ENCODE measurements at regions not wholly inside any gene's neighbourhood (a gene's known extent, or its start where the extent isn't known, plus 50 kb on each side); places are given as distances from the start of the nearest gene placed in this dataset.

DNA sequence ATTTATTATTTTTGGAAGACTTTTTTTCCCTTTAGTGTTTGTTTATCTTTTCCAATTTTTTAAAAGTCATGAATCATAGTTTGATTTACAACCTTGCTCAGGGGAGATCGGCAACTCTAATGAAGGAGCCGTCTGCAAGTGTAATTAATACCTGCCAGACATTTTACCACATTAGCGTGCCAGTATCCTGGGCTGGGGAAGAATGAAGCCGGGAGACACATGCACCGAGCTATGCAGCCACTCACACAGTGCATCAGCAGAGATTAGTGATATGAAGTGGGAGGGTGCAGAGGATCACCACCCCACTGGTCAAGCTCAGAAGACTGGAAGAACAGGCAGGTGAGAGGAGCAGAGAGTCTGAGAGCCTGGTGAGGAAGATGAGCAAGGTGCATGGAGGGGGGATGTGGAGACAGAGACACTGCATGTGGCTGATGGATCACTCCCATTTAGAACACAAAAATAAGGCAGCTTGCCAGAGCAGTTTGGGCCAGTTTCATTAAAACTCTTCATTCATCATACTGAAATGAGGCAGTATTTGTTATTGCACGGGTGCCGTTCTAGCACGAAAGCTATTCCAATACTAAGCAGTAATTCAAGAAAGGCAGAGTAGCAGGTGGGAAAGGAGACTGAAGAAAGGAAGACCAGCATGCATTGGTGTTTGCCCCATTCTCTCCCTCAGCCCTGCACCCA is 821.6 kb downstream of the TUSC7 start:
- no peak overlapping the region for H3K4me3 ChIP-seq
- H3K4me1 ChIP-seq = no peaks in the 10 kb centered on the region
- H3K27ac ChIP-seq = no peak overlapping the region
- intact Hi-C loops (cut with DNase I) = no loop called here
- no peaks in the 10 kb centered on the region for H3K36me3 ChIP-seq
- TF ChIP-seq CTCF (IDR thresholded peaks at IDR 0.05) = no peak
- no peaks in the 10 kb centered on the region for H3K9me3 ChIP-seq
- no peaks in the 10 kb centered on the region for H3K27me3 ChIP-seq
- no peak for DNase-seq
- no peak overlapping the region for H3K9ac ChIP-seq (ENCODE audit: low read depth in 2 of 2, low read length in 2 of 2)

GRCh38 chr3:117532268-117532667 is 822.7 kb downstream of the TUSC7 start:
- TF ChIP-seq CTCF (IDR thresholded peaks at IDR 0.05) = no peak
- H3K36me3 ChIP-seq = no peaks in the 10 kb centered on the region
- H3K9me3 ChIP-seq = no peaks in the 10 kb centered on the region
- H3K27me3 ChIP-seq = no peaks in the 10 kb centered on the region
- intact Hi-C loops (cut with DNase I) = no loop called here
- no peak overlapping the region for H3K4me3 ChIP-seq
- no peak overlapping the region for H3K27ac ChIP-seq
- H3K4me1 ChIP-seq = no peaks in the 10 kb centered on the region
- DNase-seq = no peak
- no peak overlapping the region for H3K9ac ChIP-seq (ENCODE audit: low read depth in 2 of 2, low read length in 2 of 2)

DNA sequence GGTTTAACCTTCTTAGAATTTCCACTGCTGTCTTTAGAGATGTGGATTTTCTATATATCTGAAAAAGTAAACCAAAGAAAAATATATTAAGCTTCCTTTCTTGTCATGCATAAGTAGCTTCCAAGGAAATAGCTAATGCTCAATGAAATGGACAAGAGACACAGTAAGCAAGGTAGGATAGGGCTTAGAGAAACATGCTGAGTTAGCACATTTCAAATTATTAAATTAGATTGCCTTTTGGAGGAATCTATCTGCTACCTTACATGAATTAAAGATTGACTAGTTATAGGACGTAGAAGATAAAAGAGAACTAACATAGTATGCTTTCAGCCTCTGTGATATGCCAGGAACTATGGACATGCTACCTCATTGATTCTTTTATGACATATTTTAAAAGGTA is 824.6 kb downstream of the TUSC7 start:
- H3K4me3 ChIP-seq = no peak overlapping the region
- no peaks in the 10 kb centered on the region for H3K36me3 ChIP-seq
- H3K27me3 ChIP-seq = no peaks in the 10 kb centered on the region
- no peak for TF ChIP-seq CTCF (IDR thresholded peaks at IDR 0.05)
- no peak for DNase-seq
- H3K9ac ChIP-seq (ENCODE audit: low read depth in 2 of 2, low read length in 2 of 2) = no peak overlapping the region
- intact Hi-C loops (cut with DNase I) = no loop called here
- no peaks in the 10 kb centered on the region for H3K9me3 ChIP-seq
- H3K27ac ChIP-seq = no peak overlapping the region
- no peaks in the 10 kb centered on the region for H3K4me1 ChIP-seq

DNA sequence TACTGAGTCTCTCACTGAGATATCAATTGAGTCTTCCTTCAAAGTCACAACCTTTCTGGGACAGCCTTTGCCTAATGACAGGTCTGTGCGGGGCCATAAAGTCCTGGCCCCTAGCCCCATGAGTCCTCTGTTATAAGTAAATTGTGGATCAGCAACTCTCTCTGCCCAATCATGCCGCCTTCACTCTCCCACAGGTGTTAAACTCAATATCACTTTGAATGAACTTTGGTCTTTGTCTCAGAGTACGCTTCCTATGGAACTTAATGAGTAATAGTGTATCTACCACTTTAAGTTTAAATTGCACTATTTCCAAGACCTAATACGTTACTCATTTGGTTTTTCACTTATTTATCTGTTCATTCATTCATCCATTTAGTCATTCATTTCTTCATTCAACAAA is 826.4 kb downstream of the TUSC7 start:
- Histone ChIP-seq H3K27ac (no peak overlapping the region), H3K9me3 (no peaks in the 10 kb centered on the region), H3K27me3 (no peaks in the 10 kb centered on the region), H3K36me3 (no peaks in the 10 kb centered on the region), H3K9ac (ENCODE audit: low read depth in 2 of 2, low read length in 2 of 2) (no peak overlapping the region), H3K4me1 (no peaks in the 10 kb centered on the region), H3K4me3 (no peak overlapping the region)
- intact Hi-C loops (cut with DNase I) = no loop called here
- TF ChIP-seq CTCF (IDR thresholded peaks at IDR 0.05) = no peak
- DNase-seq = no peak

DNA sequence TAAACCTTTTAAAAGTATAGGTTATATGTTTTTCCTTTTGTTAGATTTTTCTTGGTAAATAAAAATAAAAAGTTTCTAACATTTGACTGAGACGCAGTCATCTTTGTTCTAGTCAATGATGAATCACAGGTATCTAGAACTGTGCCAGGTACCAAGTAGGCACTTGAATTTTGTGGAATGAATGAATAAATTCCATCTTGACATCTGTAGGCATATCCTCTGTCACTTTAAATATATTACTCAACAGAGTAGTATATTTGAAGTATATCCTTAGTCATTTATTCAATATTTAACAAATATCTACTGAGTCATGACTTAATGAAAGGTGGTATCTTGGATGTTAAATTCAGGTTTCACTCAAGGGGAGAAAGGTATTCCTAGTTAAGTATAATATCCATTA is 828.4 kb downstream of the TUSC7 start:
- no peak overlapping the region for H3K27ac ChIP-seq
- no peak overlapping the region for H3K9ac ChIP-seq (ENCODE audit: low read depth in 2 of 2, low read length in 2 of 2)
- H3K9me3 ChIP-seq = no peaks in the 10 kb centered on the region
- H3K36me3 ChIP-seq = no peaks in the 10 kb centered on the region
- H3K4me3 ChIP-seq = no peak overlapping the region
- no peaks in the 10 kb centered on the region for H3K4me1 ChIP-seq
- intact Hi-C loops (cut with DNase I) = no loop called here
- TF ChIP-seq CTCF (IDR thresholded peaks at IDR 0.05) = no peak
- no peak for DNase-seq
- no peaks in the 10 kb centered on the region for H3K27me3 ChIP-seq

Measured in colonic mucosa (tissue), 4 donors.